GM12873 (cell line): ENCODE measurements at regions not wholly inside any gene's neighbourhood (a gene's known extent, or its start where the extent isn't known, plus 50 kb on each side); places are given as distances from the start of the nearest gene placed in this dataset.

Experiments used
- CTCF ChIP-seq: IDR thresholded peaks from 2 replicates; pipeline ENCODE4 v1.5.1; 2012; ENCODE audit warnings: low read depth, mild to moderate bottlenecking, moderate library complexity, low read length, control low read depth; ENCODE audit not compliant: insufficient read depth; ENCODE audit errors: missing control alignments

GRCh38 chr2:238761868-238762267 is 86.0 kb upstream of the TWIST2 start:
- no peak for TF ChIP-seq CTCF

- no peak for TF ChIP-seq CTCF
These were observed 84.4 kb upstream of the TWIST2 start for GRCh38 chr2:238763471-238763995.

- no peak for TF ChIP-seq CTCF
These were observed 82.3 kb upstream of the TWIST2 start for GRCh38 chr2:238765590-238765989.

GRCh38 chr2:238771218-238771617 is 76.7 kb upstream of the TWIST2 start:
- no peak for TF ChIP-seq CTCF

- TF ChIP-seq CTCF, result no peak
These were observed 76.2 kb upstream of the TWIST2 start for GRCh38 chr2:238771639-238772038.

- no peak for TF ChIP-seq CTCF
These were observed 75.1 kb upstream of the TWIST2 start for GRCh38 chr2:238772635-238773297.

GRCh38 chr2:238773472-238773871 is 74.4 kb upstream of the TWIST2 start:
- TF ChIP-seq CTCF, result no peak
